HuH-7.5 (cell line): ENCODE measurements at regions not wholly inside any gene's neighbourhood (a gene's known extent, or its start where the extent isn't known, plus 50 kb on each side); places are given as distances from the start of the nearest gene placed in this dataset.
"Not testable (repeated sequence)": the region's sequence is repeated elsewhere in the genome, so short reads cannot be mapped to it uniquely, and the experiment has no call there.

Source experiments
- DNase-seq: peaks from one replicate; pipeline ENCODE4 v3.0.0; 2011; ENCODE audit warnings: low spot score

GRCh38 chr11:114805431-114805830, 127.1 kb downstream of the NXPE2 start:
- not testable (repeated sequence) for DNase-seq

- DNase-seq, result no peak
Observed at GRCh38 chr11:114811971-114812370, 133.6 kb downstream of the NXPE2 start.

GRCh38 chr11:114812733-114813132, 134.4 kb downstream of the NXPE2 start:
- DNase-seq, result no peak

- DNase-seq, result no peak
Observed at GRCh38 chr11:114813189-114813718, 134.9 kb downstream of the NXPE2 start.

DNA sequence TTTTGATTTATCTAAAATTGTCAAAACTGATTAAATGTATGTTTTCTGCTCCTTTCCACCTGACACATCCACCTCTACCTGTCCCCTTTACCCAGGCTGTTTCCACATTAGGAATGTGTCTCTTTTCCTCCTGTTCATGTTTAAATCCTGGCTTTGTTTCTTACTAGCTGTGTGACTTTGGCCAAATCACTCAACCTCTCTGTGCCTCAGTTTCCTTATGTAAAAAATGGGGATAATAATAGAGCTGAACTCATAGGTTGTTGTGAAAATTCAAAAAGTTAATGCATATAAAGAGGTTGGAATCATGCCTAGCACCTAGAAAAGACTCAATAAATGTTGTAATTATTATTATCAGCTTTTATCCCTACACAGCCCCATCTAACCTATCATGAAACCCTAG, 136.8 kb downstream of the NXPE2 start:
- DNase-seq, result no peak

GRCh38 chr11:114815761-114816160, 137.4 kb downstream of the NXPE2 start:
- DNase-seq, result no peak

GRCh38 chr11:114816791-114817190, 138.5 kb downstream of the NXPE2 start:
- no peak for DNase-seq

DNA sequence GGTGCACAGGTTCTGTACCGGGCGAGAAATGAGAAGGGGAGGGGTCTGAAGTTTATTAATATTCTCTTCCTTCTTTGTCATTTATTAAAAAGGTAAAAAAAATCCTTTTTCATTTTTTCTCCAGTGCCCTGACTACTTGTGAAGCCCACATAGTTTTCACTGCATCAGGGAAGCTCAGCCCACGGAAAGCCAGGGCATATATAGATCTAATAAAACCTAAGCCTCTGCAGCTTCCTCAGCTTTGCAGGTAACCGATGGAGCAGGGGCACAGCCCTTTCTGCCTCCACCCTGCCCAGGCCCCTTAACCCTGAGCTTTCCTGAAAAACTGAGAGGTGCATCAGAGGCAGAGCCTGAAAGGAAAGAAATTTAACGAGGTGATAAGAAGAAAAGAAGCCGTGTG, 140.1 kb downstream of the NXPE2 start:
- DNase-seq, result no peak

GRCh38 chr11:114819028-114819427, 140.7 kb downstream of the NXPE2 start:
- no peak for DNase-seq

- DNase-seq, result no peak
Observed at GRCh38 chr11:114820621-114821020, 142.3 kb downstream of the NXPE2 start.

GRCh38 chr11:114821621-114822412, 143.5 kb downstream of the NXPE2 start:
- DNase-seq, result no peak

GRCh38 chr11:114826910-114827442, 148.6 kb downstream of the NXPE2 start:
- no peak for DNase-seq

GRCh38 chr11:114827736-114828135, 149.4 kb downstream of the NXPE2 start:
- DNase-seq, result no peak

- DNase-seq, result no peak
Observed at GRCh38 chr11:114832532-114833125, 154.3 kb downstream of the NXPE2 start.

DNA sequence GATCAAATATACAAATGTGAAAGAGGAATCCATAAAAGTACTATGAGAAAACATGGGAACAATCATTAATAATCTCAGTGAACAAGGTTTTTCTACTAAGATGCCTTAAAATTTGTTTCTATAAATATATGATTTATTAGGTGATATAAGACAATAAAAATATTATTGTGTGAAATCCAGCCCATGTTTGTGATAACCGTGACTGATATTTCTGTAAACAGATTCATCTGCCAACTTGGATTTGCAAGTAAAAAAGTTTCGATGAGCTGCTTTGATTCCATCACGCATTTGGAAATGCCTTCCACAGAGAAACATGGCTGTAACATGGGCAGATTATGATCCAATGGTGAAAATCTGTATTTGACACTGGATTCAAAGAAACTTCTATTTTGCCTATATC, 157.8 kb downstream of the NXPE2 start:
- DNase-seq, result no peak

DNA sequence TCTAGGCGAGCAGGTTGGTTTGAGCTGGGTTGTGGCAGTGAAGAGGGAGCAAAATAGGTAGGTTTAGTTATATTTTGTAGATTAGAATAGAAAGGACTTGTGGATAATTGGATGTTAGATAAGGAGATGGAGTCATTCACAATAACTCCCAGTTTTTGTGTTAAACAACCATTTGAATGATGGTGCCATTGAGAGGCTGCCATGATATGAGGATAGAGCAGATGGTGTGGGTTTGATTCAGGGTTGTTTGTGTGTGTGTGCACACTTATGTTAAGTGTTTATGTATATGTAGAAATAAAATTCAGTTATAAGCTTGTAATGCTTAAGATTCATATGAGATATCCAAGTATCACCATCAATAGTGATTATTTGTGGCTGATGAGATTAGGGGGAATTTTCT, 166.6 kb downstream of the NXPE2 start:
- DNase-seq, result no peak

DNA sequence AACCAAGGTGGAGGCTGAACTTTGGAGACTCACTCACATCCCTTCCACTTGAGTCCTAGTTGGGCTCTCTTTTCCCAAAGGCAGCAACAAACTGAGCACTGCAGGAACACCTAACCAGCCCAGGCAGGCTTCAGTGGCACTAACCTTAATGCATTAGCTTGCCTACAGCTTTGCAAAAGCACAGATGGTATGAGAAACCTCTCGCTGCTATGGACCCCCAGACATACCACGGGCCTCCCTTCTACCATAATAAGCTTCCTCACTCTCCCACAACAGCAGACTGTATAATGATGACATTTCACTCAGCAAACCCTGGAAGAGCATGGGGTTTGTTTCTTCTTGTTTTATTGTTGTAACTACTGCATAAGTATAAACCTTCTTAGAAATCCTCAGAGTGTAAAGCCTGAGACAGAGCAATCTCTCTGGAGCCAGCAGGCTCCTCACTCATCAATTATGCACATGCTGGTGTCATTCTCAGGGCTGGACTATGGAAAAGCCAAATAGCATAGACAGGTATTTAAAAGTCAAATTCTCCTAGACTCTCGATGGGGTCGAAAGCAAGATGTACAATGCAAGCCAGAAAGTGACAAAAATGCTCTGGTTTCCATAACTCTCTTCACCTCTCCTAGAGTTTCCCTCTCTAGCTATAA, 167.6 kb downstream of the NXPE2 start:
- DNase-seq, result no peak

GRCh38 chr11:114846416-114846791, 168.1 kb downstream of the NXPE2 start:
- no peak for DNase-seq

GRCh38 chr11:114847306-114847975, 169.1 kb downstream of the NXPE2 start:
- no peak for DNase-seq

DNA sequence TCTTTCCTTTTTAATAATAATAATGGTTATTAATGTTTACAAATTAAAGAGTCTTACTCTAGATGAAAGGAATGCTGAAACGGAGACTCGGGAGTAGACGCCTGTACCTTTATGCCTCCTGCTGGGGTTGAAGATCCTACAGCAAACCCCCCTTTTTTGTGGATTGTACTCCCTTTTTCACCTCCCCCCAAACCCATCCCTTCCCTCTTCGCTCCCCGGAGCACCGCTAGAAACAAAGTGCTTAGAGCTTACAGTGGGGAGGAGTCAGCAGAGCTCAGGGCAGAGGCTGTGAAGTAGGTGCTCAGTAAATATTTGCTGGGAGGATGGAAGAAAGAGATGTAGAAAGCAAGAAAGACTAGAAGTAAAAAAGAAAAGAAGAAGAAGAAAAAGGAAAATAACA, 169.7 kb downstream of the NXPE2 start:
- DNase-seq, result no peak

DNA sequence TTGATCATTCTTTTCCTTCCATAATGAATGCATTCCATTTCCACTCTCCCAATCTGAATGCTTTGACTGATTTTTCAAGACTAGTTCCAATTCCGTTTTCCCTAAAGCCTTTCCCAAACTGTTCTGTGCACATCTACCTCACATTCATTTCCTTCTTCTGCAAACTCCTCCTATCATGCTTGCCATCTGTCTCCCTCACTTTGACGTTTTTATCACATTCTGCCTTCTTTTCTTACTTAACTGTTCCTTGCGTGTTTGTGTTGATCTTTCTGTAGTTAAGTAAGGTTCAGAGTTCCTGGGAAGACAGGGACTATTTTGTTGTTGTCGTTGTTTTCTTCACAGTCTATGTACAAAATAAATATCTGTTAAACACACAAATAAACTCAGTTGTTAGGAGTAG, 179.0 kb downstream of the NXPE2 start:
- no peak for DNase-seq

DNA sequence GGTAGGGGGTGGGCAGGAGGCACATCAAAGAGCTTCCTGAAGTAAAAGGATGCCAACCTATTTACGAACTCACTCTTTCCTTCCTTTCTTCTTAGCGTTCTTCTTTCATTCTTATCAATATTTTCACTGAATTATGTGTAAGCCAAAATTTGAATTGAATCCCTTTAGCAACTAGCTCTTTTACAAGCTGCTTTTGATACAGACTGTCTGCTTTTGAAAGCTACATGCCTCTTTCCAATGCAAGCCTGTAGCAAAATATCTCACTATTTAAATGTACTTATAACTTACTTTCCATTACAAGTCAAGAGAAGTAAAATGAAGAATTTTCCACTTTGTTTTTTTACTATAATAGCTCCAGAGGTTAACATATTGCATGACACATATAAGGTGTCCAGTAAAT, 186.6 kb downstream of the NXPE2 start:
- no peak for DNase-seq
